ENCODE measurements at regions not wholly inside any gene's neighbourhood (a gene's known extent, or its start where the extent isn't known, plus 50 kb on each side); places are given as distances from the start of the nearest gene placed in this dataset.
A peak's percentile ranks its signal among the peaks of the same experiment; 100 is the strongest.

GRCh38 chr11:41579546-41579945, 120.1 kb upstream of the LRRC4C start:
- no peak overlapping the region for H3K9ac ChIP-seq (ENCODE audit: low read depth, low read length)
- H3K4me3 ChIP-seq (ENCODE audit: low read depth in 1 of 2, low read length in 2 of 2) = no peak overlapping the region
- no peaks in the 10 kb centered on the region for H4K20me1 ChIP-seq (ENCODE audit: insufficient read depth, low read length)
- no peak overlapping the region for H3K4me2 ChIP-seq (ENCODE audit: insufficient read depth, low read length)
- peaks cover 2% of the 10 kb centered on the region for H3K9me3 ChIP-seq (ENCODE audit: insufficient read depth, low read length, severe bottlenecking)
- H3K79me2 ChIP-seq (ENCODE audit: insufficient read depth, low read length) = no peaks in the 10 kb centered on the region
- no peak for ATAC-seq (ENCODE audit: insufficient read depth, low read depth)
- TF ChIP-seq CTCF (IDR thresholded peaks at IDR 0.05; ENCODE audit: borderline replicate concordance, extremely low read depth, low read length, poor library complexity, severe bottlenecking) = no peak
- no peak for TF ChIP-seq EZH2 (IDR thresholded peaks at IDR 0.05; ENCODE audit: borderline replicate concordance, low read depth, low read length, severe bottlenecking)
- H2AFZ ChIP-seq (ENCODE audit: low read depth, low read length) = no peak overlapping the region
- H3K27ac ChIP-seq (ENCODE audit: low read length) = no peak overlapping the region
- no peaks in the 10 kb centered on the region for H3K27me3 ChIP-seq (ENCODE audit: insufficient read depth, low read length, poor library complexity)
- H3K36me3 ChIP-seq (ENCODE audit: insufficient read depth, low read length) = no peaks in the 10 kb centered on the region
- no peaks in the 10 kb centered on the region for H3K4me1 ChIP-seq (ENCODE audit: insufficient read depth, low read length)
- no peak for DNase-seq

- DNase-seq = no peak
- TF ChIP-seq EZH2 (IDR thresholded peaks at IDR 0.05; ENCODE audit: borderline replicate concordance, low read depth, low read length, severe bottlenecking) (no peak), CTCF (IDR thresholded peaks at IDR 0.05; ENCODE audit: borderline replicate concordance, extremely low read depth, low read length, poor library complexity, severe bottlenecking) (no peak)
- Histone ChIP-seq H3K4me3 (ENCODE audit: low read depth in 1 of 2, low read length in 2 of 2) (no peak overlapping the region), H3K27ac (ENCODE audit: low read length) (no peak overlapping the region), H3K27me3 (ENCODE audit: insufficient read depth, low read length, poor library complexity) (no peaks in the 10 kb centered on the region), H3K4me2 (ENCODE audit: insufficient read depth, low read length) (no peak overlapping the region), H3K9ac (ENCODE audit: low read depth, low read length) (no peak overlapping the region), H3K79me2 (ENCODE audit: insufficient read depth, low read length) (no peaks in the 10 kb centered on the region), H3K9me3 (ENCODE audit: insufficient read depth, low read length, severe bottlenecking) (no peaks in the 10 kb centered on the region), H2AFZ (ENCODE audit: low read depth, low read length) (no peak overlapping the region), H4K20me1 (ENCODE audit: insufficient read depth, low read length) (no peaks in the 10 kb centered on the region), H3K36me3 (ENCODE audit: insufficient read depth, low read length) (no peaks in the 10 kb centered on the region), H3K4me1 (ENCODE audit: insufficient read depth, low read length) (no peaks in the 10 kb centered on the region)
- ATAC-seq (ENCODE audit: insufficient read depth, low read depth) = no peak
Observed at GRCh38 chr11:41609511-41609910, 150.1 kb upstream of the LRRC4C start.

GRCh38 chr11:41612415-41612814, 153.0 kb upstream of the LRRC4C start:
- Histone ChIP-seq H3K4me1 (ENCODE audit: insufficient read depth, low read length) (no peaks in the 10 kb centered on the region), H3K36me3 (ENCODE audit: insufficient read depth, low read length) (no peaks in the 10 kb centered on the region), H4K20me1 (ENCODE audit: insufficient read depth, low read length) (no peaks in the 10 kb centered on the region), H3K27ac (ENCODE audit: low read length) (no peak overlapping the region), H3K4me2 (ENCODE audit: insufficient read depth, low read length) (no peak overlapping the region), H3K79me2 (ENCODE audit: insufficient read depth, low read length) (no peaks in the 10 kb centered on the region), H2AFZ (ENCODE audit: low read depth, low read length) (no peak overlapping the region), H3K4me3 (ENCODE audit: low read depth in 1 of 2, low read length in 2 of 2) (no peak overlapping the region), H3K9ac (ENCODE audit: low read depth, low read length) (no peak overlapping the region), H3K27me3 (ENCODE audit: insufficient read depth, low read length, poor library complexity) (no peaks in the 10 kb centered on the region), H3K9me3 (ENCODE audit: insufficient read depth, low read length, severe bottlenecking) (no peaks in the 10 kb centered on the region)
- TF ChIP-seq EZH2 (IDR thresholded peaks at IDR 0.05; ENCODE audit: borderline replicate concordance, low read depth, low read length, severe bottlenecking) (no peak), CTCF (IDR thresholded peaks at IDR 0.05; ENCODE audit: borderline replicate concordance, extremely low read depth, low read length, poor library complexity, severe bottlenecking) (peak; percentile 14)
- DNase-seq (no peak), ATAC-seq (ENCODE audit: insufficient read depth, low read depth) (no peak)

GRCh38 chr11:41613326-41613725, 153.9 kb upstream of the LRRC4C start:
- ATAC-seq (ENCODE audit: insufficient read depth, low read depth) (no peak), DNase-seq (no peak)
- Histone ChIP-seq H4K20me1 (ENCODE audit: insufficient read depth, low read length) (no peaks in the 10 kb centered on the region), H3K9ac (ENCODE audit: low read depth, low read length) (no peak overlapping the region), H3K9me3 (ENCODE audit: insufficient read depth, low read length, severe bottlenecking) (no peaks in the 10 kb centered on the region), H3K4me3 (ENCODE audit: low read depth in 1 of 2, low read length in 2 of 2) (no peak overlapping the region), H3K27me3 (ENCODE audit: insufficient read depth, low read length, poor library complexity) (no peaks in the 10 kb centered on the region), H3K79me2 (ENCODE audit: insufficient read depth, low read length) (no peaks in the 10 kb centered on the region), H3K27ac (ENCODE audit: low read length) (no peak overlapping the region), H3K4me2 (ENCODE audit: insufficient read depth, low read length) (no peak overlapping the region), H2AFZ (ENCODE audit: low read depth, low read length) (no peak overlapping the region), H3K4me1 (ENCODE audit: insufficient read depth, low read length) (no peaks in the 10 kb centered on the region), H3K36me3 (ENCODE audit: insufficient read depth, low read length) (no peaks in the 10 kb centered on the region)
- TF ChIP-seq EZH2 (IDR thresholded peaks at IDR 0.05; ENCODE audit: borderline replicate concordance, low read depth, low read length, severe bottlenecking) = no peak
- TF ChIP-seq CTCF (IDR thresholded peaks at IDR 0.05; ENCODE audit: borderline replicate concordance, extremely low read depth, low read length, poor library complexity, severe bottlenecking) = no peak

All from DND-41 (cell line).